ENCODE measurements at regions not wholly inside any gene's neighbourhood (a gene's known extent, or its start where the extent isn't known, plus 50 kb on each side); places are given as distances from the start of the nearest gene placed in this dataset.

DNA sequence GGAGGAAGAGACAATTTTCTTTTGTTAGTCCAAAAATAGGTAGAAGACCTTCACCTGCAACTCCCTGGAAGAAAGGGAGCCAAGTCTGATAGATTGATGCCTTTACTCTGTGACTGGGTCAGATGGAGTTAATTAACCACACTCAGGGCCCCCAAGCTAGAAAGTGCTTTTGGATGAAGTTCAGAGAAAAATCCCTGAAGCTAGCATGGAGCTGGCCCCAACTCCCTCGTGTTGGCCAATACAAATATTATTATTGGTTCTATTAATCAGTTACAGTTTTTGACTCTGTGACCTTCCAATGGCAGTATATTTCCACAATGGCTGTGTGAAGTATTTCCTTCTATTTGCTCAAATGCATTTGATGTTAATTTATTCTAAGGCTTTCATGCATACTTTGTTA lies 1753.5 kb downstream of the EFNA5 start:
- Histone ChIP-seq H3K4me1 (ENCODE audit: insufficient read depth, low read length, poor library complexity, severe bottlenecking) (no peaks in the 10 kb centered on the region), H3K27ac (ENCODE audit: low read depth, low read length, poor library complexity, severe bottlenecking) (no peak overlapping the region), H3K27me3 (replicated peaks; ENCODE audit: insufficient read depth, low read depth, low read length, poor library complexity) (no peaks in the 10 kb centered on the region), H3K36me3 (ENCODE audit: insufficient read depth, low read length, poor library complexity, severe bottlenecking) (no peaks in the 10 kb centered on the region), H3K4me3 (ENCODE audit: low read depth, low read length, poor library complexity, severe bottlenecking) (no peak overlapping the region), H3K9me3 (ENCODE audit: low read depth, low read length, poor library complexity, severe bottlenecking) (no peaks in the 10 kb centered on the region)
- no peak for TF ChIP-seq CTCF (conservative IDR thresholded peaks at IDR 0.05; ENCODE audit: low read depth, low read length)
- no peak for TF ChIP-seq EZH2 (IDR thresholded peaks at IDR 0.05; ENCODE audit: borderline replicate concordance, low read depth, low read length, poor library complexity, severe bottlenecking)
- ChIA-PET POLR2A (ENCODE audit: low non-redundant PET) (no interaction called here), CTCF (no interaction called here)
- BruUV-seq (replicated peaks), result no TSS peak
- DNase-seq (ENCODE audit: low spot score), result no peak
- intact Hi-C loops (cut with micrococcal nuclease; ENCODE audit: unreplicated experiment), result no loop called here

GRCh38 chr5:105907016-105907415 lies 1763.7 kb downstream of the EFNA5 start:
- H3K36me3 ChIP-seq (ENCODE audit: insufficient read depth, low read length, poor library complexity, severe bottlenecking), result no peaks in the 10 kb centered on the region
- H3K27me3 ChIP-seq (replicated peaks; ENCODE audit: insufficient read depth, low read depth, low read length, poor library complexity), result no peaks in the 10 kb centered on the region
- no TSS peak for BruUV-seq (replicated peaks)
- TF ChIP-seq EZH2 (IDR thresholded peaks at IDR 0.05; ENCODE audit: borderline replicate concordance, low read depth, low read length, poor library complexity, severe bottlenecking) (no peak), CTCF (conservative IDR thresholded peaks at IDR 0.05; ENCODE audit: low read depth, low read length) (no peak)
- H3K9me3 ChIP-seq (ENCODE audit: low read depth, low read length, poor library complexity, severe bottlenecking), result no peaks in the 10 kb centered on the region
- ChIA-PET CTCF (no interaction called here), POLR2A (ENCODE audit: low non-redundant PET) (no interaction called here)
- DNase-seq (ENCODE audit: low spot score), result no peak
- intact Hi-C loops (cut with micrococcal nuclease; ENCODE audit: unreplicated experiment), result loop anchor here (10.0 kb wide), 1 partner anchor 1262 kb away; no protein-coding TSS in a partner anchor
- no peak overlapping the region for H3K4me3 ChIP-seq (ENCODE audit: low read depth, low read length, poor library complexity, severe bottlenecking)
- H3K4me1 ChIP-seq (ENCODE audit: insufficient read depth, low read length, poor library complexity, severe bottlenecking), result peaks cover 38% of the 10 kb centered on the region
- H3K27ac ChIP-seq (ENCODE audit: low read depth, low read length, poor library complexity, severe bottlenecking), result no peak overlapping the region

GRCh38 chr5:105905392-105905791 lies 1765.3 kb downstream of the EFNA5 start:
- Histone ChIP-seq H3K4me1 (ENCODE audit: insufficient read depth, low read length, poor library complexity, severe bottlenecking) (peaks cover 52% of the 10 kb centered on the region), H3K36me3 (ENCODE audit: insufficient read depth, low read length, poor library complexity, severe bottlenecking) (no peaks in the 10 kb centered on the region), H3K27me3 (replicated peaks; ENCODE audit: insufficient read depth, low read depth, low read length, poor library complexity) (no peaks in the 10 kb centered on the region), H3K4me3 (ENCODE audit: low read depth, low read length, poor library complexity, severe bottlenecking) (no peak overlapping the region), H3K9me3 (ENCODE audit: low read depth, low read length, poor library complexity, severe bottlenecking) (no peaks in the 10 kb centered on the region), H3K27ac (ENCODE audit: low read depth, low read length, poor library complexity, severe bottlenecking) (peak overlapping the region; percentile 1)
- ChIA-PET POLR2A (ENCODE audit: low non-redundant PET) (no interaction called here), CTCF (no interaction called here)
- peak; percentile 73 for DNase-seq (ENCODE audit: low spot score)
- intact Hi-C loops (cut with micrococcal nuclease; ENCODE audit: unreplicated experiment), result loop anchor here (10.0 kb wide), 1 partner anchor 1261 kb away; no protein-coding TSS in a partner anchor
- TF ChIP-seq CTCF (conservative IDR thresholded peaks at IDR 0.05; ENCODE audit: low read depth, low read length) (no peak), EZH2 (IDR thresholded peaks at IDR 0.05; ENCODE audit: borderline replicate concordance, low read depth, low read length, poor library complexity, severe bottlenecking) (no peak)
- BruUV-seq (replicated peaks), result no TSS peak

All from A673 (cell line).